AG09309 (cell line): ENCODE measurements at regions not wholly inside any gene's neighbourhood (a gene's known extent, or its start where the extent isn't known, plus 50 kb on each side); places are given as distances from the start of the nearest gene placed in this dataset.

Source experiments
- DNase-seq: peaks from one replicate; pipeline ENCODE4 v3.0.0-alpha.2; 2010; ENCODE audit warnings: low read depth
- H3K4me3 ChIP-seq: 2 replicates; pipeline ENCODE4 v1.5.1; 2011; ENCODE audit warnings: mild to moderate bottlenecking, low read depth, low read length, moderate library complexity; ENCODE audit not compliant: control insufficient read depth
- CTCF ChIP-seq: IDR thresholded peaks from 2 replicates; pipeline ENCODE4 v1.5.1; 2011; ENCODE audit warnings: mild to moderate bottlenecking, low read depth, low read length, inconsistent platforms; ENCODE audit not compliant: insufficient read depth, control insufficient read depth; ENCODE audit errors: missing control alignments

GRCh38 chrX:155694649-155695048 is 81.9 kb upstream of the TMLHE start:
- DNase-seq, result no peak
- no peak overlapping the region for H3K4me3 ChIP-seq
- no peak for TF ChIP-seq CTCF

DNA sequence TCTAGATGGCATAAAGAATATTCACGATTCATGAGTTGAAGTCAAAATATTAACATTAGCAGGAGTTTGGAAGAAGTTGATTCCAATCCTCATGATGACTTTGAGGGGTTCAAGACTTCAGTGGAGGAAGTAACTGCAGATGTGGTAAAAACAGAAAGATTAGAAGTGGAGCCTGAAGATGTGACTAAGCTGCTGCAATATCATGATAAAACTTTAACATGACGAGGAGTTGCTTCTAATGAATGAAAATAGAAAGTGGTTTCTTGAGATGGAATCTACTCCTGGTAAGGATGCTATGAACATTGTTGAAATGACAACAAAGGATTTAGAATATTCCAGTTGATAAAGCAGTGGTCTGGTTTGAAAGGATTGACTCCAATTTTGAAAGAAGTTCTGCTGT is 70.1 kb upstream of the TMLHE start:
- H3K4me3 ChIP-seq, result no peak overlapping the region
- TF ChIP-seq CTCF, result no peak
- no peak for DNase-seq

GRCh38 chrX:155679715-155680114 is 67.0 kb upstream of the TMLHE start:
- no peak overlapping the region for H3K4me3 ChIP-seq
- DNase-seq, result no peak
- TF ChIP-seq CTCF, result no peak

DNA sequence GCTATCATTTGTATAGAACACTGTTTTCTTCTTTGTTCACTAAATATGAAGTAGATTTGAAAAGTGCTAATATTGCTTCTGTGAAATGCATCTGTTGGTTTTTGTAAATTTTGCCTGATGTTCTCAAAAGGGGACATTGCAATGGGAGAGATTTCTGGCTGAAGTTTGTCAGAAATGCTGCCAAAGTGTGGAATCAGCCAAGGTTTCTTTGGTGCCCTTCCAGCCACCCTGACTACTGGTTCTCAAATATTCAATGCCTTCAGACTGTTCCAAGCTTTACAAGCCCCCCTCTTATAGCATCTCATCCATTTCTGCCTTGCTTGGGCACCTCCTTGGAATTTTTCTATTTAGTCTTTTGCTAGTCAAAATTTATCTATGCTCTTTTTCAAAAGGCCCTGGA is 60.6 kb upstream of the TMLHE start:
- no peak overlapping the region for H3K4me3 ChIP-seq
- no peak for DNase-seq
- no peak for TF ChIP-seq CTCF

GRCh38 chrX:155666741-155667140 is 54.0 kb upstream of the TMLHE start:
- no peak overlapping the region for H3K4me3 ChIP-seq
- DNase-seq, result no peak
- TF ChIP-seq CTCF, result no peak
